ENCODE measurements at regions not wholly inside any gene's neighbourhood (a gene's known extent, or its start where the extent isn't known, plus 50 kb on each side); places are given as distances from the start of the nearest gene placed in this dataset.

- Histone ChIP-seq H3K4me3 (no peak overlapping the region), H3K36me3 (no peaks in the 10 kb centered on the region), H3K4me1 (no peaks in the 10 kb centered on the region), H3K9me3 (no peaks in the 10 kb centered on the region), H3K27me3 (no peaks in the 10 kb centered on the region), H3K27ac (no peak overlapping the region)
- TF ChIP-seq CTCF (IDR thresholded peaks at IDR 0.05) = no peak
- TF ChIP-seq POLR2A (IDR thresholded peaks at IDR 0.05) = no peak
- no peak for DNase-seq
- intact Hi-C loops (cut with DNase I; ENCODE audit: low total_unique reads) = no loop called here
Measured at GRCh38 chr12:17695495-17695894, 394.5 kb downstream of the RERGL start.

GRCh38 chr12:17691369-17691768 is 398.6 kb downstream of the RERGL start:
- TF ChIP-seq POLR2A (IDR thresholded peaks at IDR 0.05) (no peak), CTCF (IDR thresholded peaks at IDR 0.05) (no peak)
- intact Hi-C loops (cut with DNase I; ENCODE audit: low total_unique reads) = no loop called here
- no peaks in the 10 kb centered on the region for H3K27me3 ChIP-seq
- H3K27ac ChIP-seq = no peak overlapping the region
- no peak for DNase-seq
- no peak overlapping the region for H3K4me3 ChIP-seq
- H3K4me1 ChIP-seq = no peaks in the 10 kb centered on the region
- no peaks in the 10 kb centered on the region for H3K9me3 ChIP-seq
- H3K36me3 ChIP-seq = no peaks in the 10 kb centered on the region

GRCh38 chr12:17680220-17680619 is 409.8 kb downstream of the RERGL start:
- intact Hi-C loops (cut with DNase I; ENCODE audit: low total_unique reads) = no loop called here
- no peak overlapping the region for H3K27ac ChIP-seq
- H3K4me3 ChIP-seq = no peak overlapping the region

GRCh38 chr12:17666641-17667324 is 423.2 kb downstream of the RERGL start:
- no peak for TF ChIP-seq CTCF (IDR thresholded peaks at IDR 0.05)
- intact Hi-C loops (cut with DNase I; ENCODE audit: low total_unique reads) = no loop called here
- Histone ChIP-seq H3K36me3 (no peaks in the 10 kb centered on the region), H3K9me3 (no peaks in the 10 kb centered on the region), H3K4me1 (no peaks in the 10 kb centered on the region), H3K27me3 (no peaks in the 10 kb centered on the region), H3K27ac (no peak overlapping the region), H3K4me3 (no peak overlapping the region)
- DNase-seq = no peak

More at GRCh38 chr12:17680220-17680619, 409.8 kb downstream of the RERGL start:
- TF ChIP-seq POLR2A (IDR thresholded peaks at IDR 0.05) (no peak), CTCF (IDR thresholded peaks at IDR 0.05) (no peak)
- H3K27me3 ChIP-seq = no peaks in the 10 kb centered on the region
- no peaks in the 10 kb centered on the region for H3K36me3 ChIP-seq
- H3K4me1 ChIP-seq = no peaks in the 10 kb centered on the region
- DNase-seq = no peak
- no peaks in the 10 kb centered on the region for H3K9me3 ChIP-seq

- DNase-seq = no peak
- TF ChIP-seq CTCF (IDR thresholded peaks at IDR 0.05) (no peak), POLR2A (IDR thresholded peaks at IDR 0.05) (no peak)
- Histone ChIP-seq H3K9me3 (no peaks in the 10 kb centered on the region), H3K27me3 (no peaks in the 10 kb centered on the region), H3K4me1 (no peaks in the 10 kb centered on the region), H3K27ac (no peak overlapping the region), H3K36me3 (no peaks in the 10 kb centered on the region), H3K4me3 (no peak overlapping the region)
- intact Hi-C loops (cut with DNase I; ENCODE audit: low total_unique reads) = no loop called here
Measured at GRCh38 chr12:17665839-17666238, 424.2 kb downstream of the RERGL start.

Measured in uterus (tissue), 3 donors.